H1 (cell line): ENCODE measurements at regions not wholly inside any gene's neighbourhood (a gene's known extent, or its start where the extent isn't known, plus 50 kb on each side); places are given as distances from the start of the nearest gene placed in this dataset.

Source experiments
- BACH1 ChIP-seq: IDR thresholded peaks from 2 replicates; pipeline ENCODE4 v1.6.1; 2012; ENCODE audit warnings: low read length, improper control_type of control experiment
- TAF1 ChIP-seq: IDR thresholded peaks from 2 replicates; pipeline ENCODE4 v1.6.1; 2011; ENCODE audit warnings: mild to moderate bottlenecking, low read depth, low read length

GRCh38 chr10:128386816-128387604 is 260.8 kb upstream of the MKI67 start (continued):
- TF ChIP-seq BACH1 (no peak), TAF1 (no peak)
